ENCODE measurements at regions not wholly inside any gene's neighbourhood (a gene's known extent, or its start where the extent isn't known, plus 50 kb on each side); places are given as distances from the start of the nearest gene placed in this dataset.

- no peak overlapping the region for H3K9ac ChIP-seq (replicated peaks; ENCODE audit: extremely low read depth, insufficient read depth, low read length)
- POLR2A ChIA-PET: no interaction called here
- no peaks in the 10 kb centered on the region for H3K9me3 ChIP-seq (replicated peaks; ENCODE audit: control insufficient read depth, insufficient read depth, low read length)
- H3K4me1 ChIP-seq (ENCODE audit: control insufficient read depth, extremely low read depth, insufficient read depth, low read length): no peaks in the 10 kb centered on the region
- dilution Hi-C loops (cut with MboI; ENCODE audit: extremely low pct_ligation_motif_present, low sequenced_read_pairs): no loop called here
- H3K27me3 ChIP-seq (ENCODE audit: control insufficient read depth in 2 of 2, insufficient read depth in 2 of 2, low read length in 2 of 2): no peaks in the 10 kb centered on the region
- no peak overlapping the region for H3K27ac ChIP-seq (ENCODE audit: insufficient read depth, low read depth, low read length)
- H4K20me1 ChIP-seq (replicated peaks; ENCODE audit: control insufficient read depth, extremely low read depth, insufficient read depth, low read length): no peaks in the 10 kb centered on the region
- no peak overlapping the region for H2AFZ ChIP-seq (ENCODE audit: low read depth, low read length)
- no TSS peak for BruUV-seq (replicated peaks)
- H3K36me3 ChIP-seq (ENCODE audit: control insufficient read depth in 2 of 2, extremely low read depth in 1 of 2, insufficient read depth in 2 of 2, low read length in 2 of 2): no peaks in the 10 kb centered on the region
- DNase-seq (ENCODE audit: low read depth, low spot score) (no peak), FAIRE-seq (no peak)
- H3K4me2 ChIP-seq (ENCODE audit: insufficient read depth, low read length): no peak overlapping the region
- TF ChIP-seq MYC (IDR thresholded peaks at IDR 0.05; ENCODE audit: low read depth, low read length) (no peak), CTCF (IDR thresholded peaks at IDR 0.05; ENCODE audit: extremely low read depth in 1 of 2, insufficient read depth in 1 of 2, low read depth in 1 of 2, low read length in 2 of 2) (no peak), EZH2 (IDR thresholded peaks at IDR 0.05; ENCODE audit: borderline replicate concordance, low read depth, low read length, severe bottlenecking) (no peak), POLR2A (IDR thresholded peaks at IDR 0.05; ENCODE audit: low read depth, low read length) (no peak), POLR2AphosphoS5 (IDR thresholded peaks at IDR 0.05; ENCODE audit: insufficient read depth, low read depth, low read length) (no peak), JUN (IDR thresholded peaks at IDR 0.05; ENCODE audit: borderline replicate concordance, insufficient read depth, insufficient read length, low read depth) (no peak), GATA2 (IDR thresholded peaks at IDR 0.05; ENCODE audit: insufficient read depth, insufficient read length, low read depth, low read length) (no peak), FOS (IDR thresholded peaks at IDR 0.05; ENCODE audit: borderline replicate concordance, insufficient read depth, low read length) (no peak), MAX (IDR thresholded peaks at IDR 0.05; ENCODE audit: insufficient read depth, insufficient read length) (no peak)
- CTCF ChIA-PET: no interaction called here
- no peak overlapping the region for H3K4me3 ChIP-seq (replicated peaks in 1 of 3; ENCODE audit: insufficient read depth in 1 of 3, low read depth in 1 of 3, low read length in 3 of 3)
- no peaks in the 10 kb centered on the region for H3K79me2 ChIP-seq (ENCODE audit: control insufficient read depth, insufficient read depth, low read length)
- no peaks in the 10 kb centered on the region for H3K9me1 ChIP-seq (replicated peaks; ENCODE audit: control insufficient read depth, extremely low read depth, insufficient read depth, low read length)
- intact Hi-C loops (cut with micrococcal nuclease): no loop called here
Observed at GRCh38 chr13:63551731-63552130, 2136.1 kb upstream of the PCDH20 start.

All from endothelial cell of umbilical vein (primary cell).